Caco-2 (cell line): ENCODE measurements at regions not wholly inside any gene's neighbourhood (a gene's known extent, or its start where the extent isn't known, plus 50 kb on each side); places are given as distances from the start of the nearest gene placed in this dataset.

Experiments used
- BruUV-seq: library from RNA; stranded (reverse); fragments of 400-500 nt; replicated peaks from 2 replicates; lab custom pipeline; 2021; lab: Mats Ljungman, UMichigan
- CTCF ChIA-PET: fragments of 300-600 bp; sonication (Branson Sonifier 250); formaldehyde crosslinking; loops from one replicate; lab custom pipeline; 2022; ENCODE audit warnings: antibody characterized with exemption; lab: Charles Lee
- POLR2A ChIA-PET: fragments of 300-600 bp; sonication (Branson Sonifier 250); formaldehyde crosslinking; loops from one replicate; lab custom pipeline; 2022; ENCODE audit warnings: antibody characterized with exemption; lab: Charles Lee
- DNase-seq, 2 experiments: peaks; one replicate each; pipeline versions ENCODE4 v3.0.0 to v3.0.0-alpha.2; 2020 to 2022
- H3K27me3 ChIP-seq: replicated peaks from 2 replicates; pipeline ENCODE4 v1.6.0; 2011; ENCODE audit warnings: low read length; ENCODE audit not compliant: control insufficient read depth, insufficient read depth
- H3K36me3 ChIP-seq: 2 replicates; pipeline ENCODE4 v1.5.1; 2011; ENCODE audit warnings: low read length; ENCODE audit not compliant: control insufficient read depth, insufficient read depth
- H3K4me1 ChIP-seq: fragments of 250-450 bp; sonication (Bioruptor Pico); 2 replicates; pipeline ENCODE4 v1.5.1; 2020; ENCODE audit warnings: mild to moderate bottlenecking
- H3K4me3 ChIP-seq: 2 replicates; pipeline ENCODE4 v1.5.1; 2011; ENCODE audit warnings: low read depth, mild to moderate bottlenecking, control low read depth, low read length
- H3K9me3 ChIP-seq: fragments of 250-450 bp; sonication (Bioruptor Pico); 2 replicates; pipeline ENCODE4 v1.5.1; 2020; ENCODE audit warnings: mild to moderate bottlenecking, moderate library complexity
- H3K27ac Mint-ChIP-seq: one replicate; pipeline ENCODE4 v1.8.0; 2022; ENCODE audit warnings: mixed read lengths; ENCODE audit not compliant: unreplicated experiment
- H3K27me3 Mint-ChIP-seq: one replicate; pipeline ENCODE4 v1.8.0; 2022; ENCODE audit warnings: mixed read lengths; ENCODE audit not compliant: insufficient read depth, unreplicated experiment
- H3K36me3 Mint-ChIP-seq: one replicate; pipeline ENCODE4 v1.8.0; 2022; ENCODE audit warnings: mild to moderate bottlenecking, mixed read lengths; ENCODE audit not compliant: insufficient read depth, unreplicated experiment
- H3K4me1 Mint-ChIP-seq: one replicate; pipeline ENCODE4 v1.8.0; 2022; ENCODE audit warnings: low read depth, mixed read lengths; ENCODE audit not compliant: unreplicated experiment
- H3K4me3 Mint-ChIP-seq: one replicate; pipeline ENCODE4 v1.8.0; 2022; ENCODE audit warnings: mild to moderate bottlenecking, moderate library complexity, mixed read lengths; ENCODE audit not compliant: unreplicated experiment
- H3K9me3 Mint-ChIP-seq: one replicate; pipeline ENCODE4 v1.8.0; 2022; ENCODE audit warnings: mixed read lengths; ENCODE audit not compliant: unreplicated experiment
- intact Hi-C: fragments of 100-400 bp; cut with micrococcal nuclease; formaldehyde crosslinking; loops from one replicate; pipeline ENCODE4 v1.10.0; 2022; ENCODE audit not compliant: unreplicated experiment
- TF ChIP-seq, protein P1 (sequence below), 2 experiments: fragments of 200-600 bp in 1 of 2; IDR thresholded peaks; 1 replicate in 1 of 2; 2 replicates in 1 of 2; pipeline versions ENCODE4 v1.5.1 to v1.8.0; 2011 to 2022; ENCODE audit warnings: antibody characterized with exemption in 1 of 2, control low read depth in 1 of 2, inconsistent platforms in 1 of 2, low read depth in 1 of 2, low read length in 1 of 2, mild to moderate bottlenecking in 1 of 2, moderate library complexity in 1 of 2; ENCODE audit not compliant: insufficient read depth in 1 of 2, severe bottlenecking in 1 of 2, unreplicated experiment in 1 of 2

DNA sequence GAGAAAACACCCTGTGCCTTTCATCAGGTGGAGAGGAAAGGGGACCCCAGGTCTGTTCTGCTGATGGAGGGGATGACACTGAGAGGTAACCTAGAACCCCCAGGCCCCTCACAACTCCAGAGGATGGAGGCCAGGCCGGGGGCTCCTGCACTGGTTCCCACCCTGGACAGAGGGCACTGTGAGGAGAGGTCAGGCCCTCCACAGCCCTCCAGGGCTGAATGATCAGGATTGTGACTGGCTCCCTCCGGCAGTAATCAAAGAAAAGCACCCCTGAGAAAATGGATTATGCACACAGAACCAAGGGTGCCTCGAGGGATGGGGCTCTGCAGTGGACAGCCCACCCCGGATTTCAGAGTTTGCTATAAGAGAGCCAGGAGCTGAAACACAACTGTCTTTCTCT is 502.8 kb downstream of the TCERG1L start:
- no peaks in the 10 kb centered on the region for H3K27me3 Mint-ChIP-seq
- H3K4me3 Mint-ChIP-seq, result no peak overlapping the region
- POLR2A ChIA-PET, result no interaction called here
- H3K4me3 ChIP-seq, result no peak overlapping the region
- no peaks in the 10 kb centered on the region for H3K9me3 ChIP-seq
- H3K4me1 Mint-ChIP-seq, result no peaks in the 10 kb centered on the region
- H3K9me3 Mint-ChIP-seq, result peaks cover 11% of the 10 kb centered on the region
- BruUV-seq, result no TSS peak
- intact Hi-C loops, result no loop called here
- H3K27ac Mint-ChIP-seq, result no peak overlapping the region
- H3K4me1 ChIP-seq, result no peaks in the 10 kb centered on the region
- H3K27me3 ChIP-seq, result no peaks in the 10 kb centered on the region
- H3K36me3 ChIP-seq, result no peaks in the 10 kb centered on the region
- TF ChIP-seq, protein P1, sequence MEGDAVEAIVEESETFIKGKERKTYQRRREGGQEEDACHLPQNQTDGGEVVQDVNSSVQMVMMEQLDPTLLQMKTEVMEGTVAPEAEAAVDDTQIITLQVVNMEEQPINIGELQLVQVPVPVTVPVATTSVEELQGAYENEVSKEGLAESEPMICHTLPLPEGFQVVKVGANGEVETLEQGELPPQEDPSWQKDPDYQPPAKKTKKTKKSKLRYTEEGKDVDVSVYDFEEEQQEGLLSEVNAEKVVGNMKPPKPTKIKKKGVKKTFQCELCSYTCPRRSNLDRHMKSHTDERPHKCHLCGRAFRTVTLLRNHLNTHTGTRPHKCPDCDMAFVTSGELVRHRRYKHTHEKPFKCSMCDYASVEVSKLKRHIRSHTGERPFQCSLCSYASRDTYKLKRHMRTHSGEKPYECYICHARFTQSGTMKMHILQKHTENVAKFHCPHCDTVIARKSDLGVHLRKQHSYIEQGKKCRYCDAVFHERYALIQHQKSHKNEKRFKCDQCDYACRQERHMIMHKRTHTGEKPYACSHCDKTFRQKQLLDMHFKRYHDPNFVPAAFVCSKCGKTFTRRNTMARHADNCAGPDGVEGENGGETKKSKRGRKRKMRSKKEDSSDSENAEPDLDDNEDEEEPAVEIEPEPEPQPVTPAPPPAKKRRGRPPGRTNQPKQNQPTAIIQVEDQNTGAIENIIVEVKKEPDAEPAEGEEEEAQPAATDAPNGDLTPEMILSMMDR (IDR thresholded peaks at IDR 0.05; ENCODE audit: insufficient read depth in 1 of 2, low read depth in 1 of 2, low read length in 1 of 2, severe bottlenecking in 1 of 2, unreplicated experiment in 1 of 2), result no peak
- H3K36me3 Mint-ChIP-seq, result no peaks in the 10 kb centered on the region
- DNase-seq, result no peak
- CTCF ChIA-PET, result no interaction called here

DNA sequence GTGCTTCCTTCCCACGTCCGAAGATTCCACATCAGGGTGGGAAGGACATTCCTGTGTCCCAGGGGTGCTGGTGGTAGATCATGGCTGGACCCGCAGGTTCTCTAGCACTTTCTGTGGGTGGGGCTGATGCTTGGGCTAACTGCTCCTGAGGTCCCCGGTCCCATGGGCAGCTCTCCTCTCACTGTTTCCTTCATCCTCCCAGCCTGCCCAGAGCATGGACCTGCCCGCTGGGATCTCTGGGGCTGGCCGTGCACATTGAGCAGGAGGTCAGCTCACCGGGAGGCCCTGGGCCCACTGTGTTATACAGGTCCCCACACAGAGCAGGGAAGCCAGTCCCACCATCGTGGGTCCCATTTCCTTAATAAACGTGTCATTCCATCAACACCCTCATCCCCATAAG is 502.3 kb downstream of the TCERG1L start:
- Histone ChIP-seq H3K4me3 (no peak overlapping the region), H3K36me3 (no peaks in the 10 kb centered on the region), H3K9me3 (no peaks in the 10 kb centered on the region), H3K27me3 (no peaks in the 10 kb centered on the region), H3K4me1 (no peaks in the 10 kb centered on the region)
- TF ChIP-seq, protein P1 (IDR thresholded peaks at IDR 0.05; ENCODE audit: insufficient read depth in 1 of 2, low read depth in 1 of 2, low read length in 1 of 2, severe bottlenecking in 1 of 2, unreplicated experiment in 1 of 2), result no peak
- H3K4me3 Mint-ChIP-seq, result no peak overlapping the region
- POLR2A ChIA-PET, result no interaction called here
- no peak overlapping the region for H3K27ac Mint-ChIP-seq
- CTCF ChIA-PET, result no interaction called here
- no peaks in the 10 kb centered on the region for H3K4me1 Mint-ChIP-seq
- H3K36me3 Mint-ChIP-seq, result no peaks in the 10 kb centered on the region
- intact Hi-C loops, result no loop called here
- H3K9me3 Mint-ChIP-seq, result peaks cover 10% of the 10 kb centered on the region
- no peak for DNase-seq
- H3K27me3 Mint-ChIP-seq, result no peaks in the 10 kb centered on the region
- BruUV-seq, result no TSS peak

DNA sequence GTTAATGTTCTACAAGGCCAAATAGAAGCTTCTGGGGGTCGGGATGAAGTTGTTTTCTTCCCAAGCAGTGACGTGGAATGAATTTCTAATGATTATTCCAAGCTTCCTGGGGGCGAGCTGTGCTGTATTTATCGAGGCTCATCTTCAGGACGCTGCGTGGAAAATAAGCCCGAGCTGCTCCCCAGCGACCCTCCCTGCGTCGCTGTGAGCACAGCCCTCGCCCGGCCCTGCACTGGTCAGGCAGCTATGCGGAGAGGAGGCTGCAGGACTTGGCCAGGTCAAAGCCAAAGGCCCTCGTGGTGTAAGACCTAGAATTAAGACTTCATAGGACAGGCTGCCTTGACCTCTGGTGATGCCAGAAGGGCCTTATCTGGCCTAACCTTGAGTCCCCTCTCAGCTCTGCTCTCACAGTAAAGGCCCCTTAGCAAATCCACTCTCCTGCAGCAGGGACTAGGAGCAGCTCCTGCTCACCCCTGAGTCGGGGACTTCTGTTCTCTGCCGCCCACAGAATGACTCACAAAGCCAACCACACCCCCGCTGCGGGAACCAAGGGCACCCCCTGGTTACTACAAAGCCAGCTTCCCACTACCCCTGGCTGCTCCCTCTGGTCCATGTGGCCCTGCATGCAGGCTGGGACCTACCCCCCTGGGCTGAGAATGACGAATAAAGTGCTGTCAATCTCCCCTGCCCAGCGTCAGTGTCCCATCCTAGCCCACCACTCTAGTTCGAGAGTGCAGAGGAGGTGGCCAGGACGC is 501.6 kb downstream of the TCERG1L start:
- BruUV-seq, result no TSS peak
- H3K36me3 Mint-ChIP-seq, result no peaks in the 10 kb centered on the region
- H3K4me3 Mint-ChIP-seq, result no peak overlapping the region
- no peak for DNase-seq
- no peaks in the 10 kb centered on the region for H3K36me3 ChIP-seq
- intact Hi-C loops, result no loop called here
- no peaks in the 10 kb centered on the region for H3K9me3 ChIP-seq
- H3K4me3 ChIP-seq, result no peak overlapping the region
- H3K27ac Mint-ChIP-seq, result no peak overlapping the region
- POLR2A ChIA-PET, result no interaction called here
- no peaks in the 10 kb centered on the region for H3K4me1 ChIP-seq
- no peaks in the 10 kb centered on the region for H3K27me3 ChIP-seq
- TF ChIP-seq, protein P1 (IDR thresholded peaks at IDR 0.05; ENCODE audit: insufficient read depth in 1 of 2, low read depth in 1 of 2, low read length in 1 of 2, severe bottlenecking in 1 of 2, unreplicated experiment in 1 of 2), result no peak
- H3K27me3 Mint-ChIP-seq, result no peaks in the 10 kb centered on the region
- peaks cover 3% of the 10 kb centered on the region for H3K9me3 Mint-ChIP-seq
- H3K4me1 Mint-ChIP-seq, result no peaks in the 10 kb centered on the region
- CTCF ChIA-PET, result no interaction called here
